Astrocyte (in vitro differentiated cells and primary cell): ENCODE measurements at regions not wholly inside any gene's neighbourhood (a gene's known extent, or its start where the extent isn't known, plus 50 kb on each side); places are given as distances from the start of the nearest gene placed in this dataset.

Experiments
- DNase-seq: peaks from one replicate; pipeline ENCODE4 v3.0.0-alpha.2; 2010; ENCODE audit warnings: low read depth
- FAIRE-seq: peaks from 2 replicates; lab custom pipeline; 2011; peaks lifted over from hg19 to GRCh38; lab: Jason Lieb, UNC
- H2AFZ ChIP-seq: 2 replicates; pipeline ENCODE4 v1.6.0; 2012; ENCODE audit warnings: low read depth, low read length, inconsistent platforms
- H3K27ac ChIP-seq: 2 replicates; pipeline ENCODE4 v1.5.1; 2011; ENCODE audit warnings: low read depth, low read length, inconsistent platforms
- H3K27me3 ChIP-seq: 2 replicates; pipeline ENCODE4 v1.6.0; 2011; ENCODE audit warnings: low read length, inconsistent platforms; ENCODE audit not compliant: insufficient read depth
- H3K36me3 ChIP-seq: 2 replicates; pipeline ENCODE4 v1.5.1; 2011; ENCODE audit warnings: low read length, inconsistent platforms; ENCODE audit not compliant: insufficient read depth
- H3K4me1 ChIP-seq: 2 replicates; pipeline ENCODE4 v1.5.1; 2011; ENCODE audit warnings: low read length, inconsistent platforms; ENCODE audit not compliant: insufficient read depth
- H3K4me2 ChIP-seq: 2 replicates; pipeline ENCODE4 v1.6.0; 2012; ENCODE audit warnings: low read length, inconsistent platforms
- H3K4me3 ChIP-seq: 2 replicates; pipeline ENCODE4 v1.5.1; 2011; ENCODE audit warnings: low read depth, mild to moderate bottlenecking, low read length, inconsistent platforms; ENCODE audit not compliant: insufficient read depth
- H3K79me2 ChIP-seq: 2 replicates; pipeline ENCODE4 v1.6.0; 2012; ENCODE audit warnings: mild to moderate bottlenecking, low read length, inconsistent platforms; ENCODE audit not compliant: insufficient read depth
- H3K9ac ChIP-seq: 2 replicates; pipeline ENCODE4 v1.6.0; 2012; ENCODE audit warnings: mild to moderate bottlenecking, low read length, inconsistent platforms
- H3K9me3 ChIP-seq: 2 replicates; pipeline ENCODE4 v1.5.1; 2012; ENCODE audit warnings: low read depth, mild to moderate bottlenecking, low read length, inconsistent platforms; ENCODE audit not compliant: insufficient read depth
- H4K20me1 ChIP-seq: 2 replicates; pipeline ENCODE4 v1.6.0; 2012; ENCODE audit warnings: low read length, inconsistent platforms; ENCODE audit not compliant: insufficient read depth
- H3K27ac Mint-ChIP-seq: one replicate; pipeline ENCODE4 v1.8.0; 2021; ENCODE audit warnings: mild to moderate bottlenecking, mixed read lengths; ENCODE audit not compliant: unreplicated experiment
- H3K27me3 Mint-ChIP-seq: one replicate; pipeline ENCODE4 v1.8.0; 2021; ENCODE audit warnings: low read depth, mixed read lengths; ENCODE audit not compliant: unreplicated experiment
- H3K36me3 Mint-ChIP-seq: one replicate; pipeline ENCODE4 v1.8.0; 2021; ENCODE audit warnings: low read depth, mixed read lengths; ENCODE audit not compliant: unreplicated experiment
- H3K4me1 Mint-ChIP-seq: one replicate; pipeline ENCODE4 v1.8.0; 2021; ENCODE audit warnings: low read depth, mixed read lengths; ENCODE audit not compliant: unreplicated experiment
- H3K4me3 Mint-ChIP-seq: one replicate; pipeline ENCODE4 v1.8.0; 2021; ENCODE audit warnings: mild to moderate bottlenecking, moderate library complexity, mixed read lengths; ENCODE audit not compliant: unreplicated experiment
- H3K9me3 Mint-ChIP-seq: one replicate; pipeline ENCODE4 v1.8.0; 2021; ENCODE audit warnings: mild to moderate bottlenecking, mixed read lengths; ENCODE audit not compliant: unreplicated experiment
- CTCF ChIP-seq: IDR thresholded peaks from 2 replicates; pipeline ENCODE4 v1.5.1; 2011; ENCODE audit warnings: low read depth, mild to moderate bottlenecking, inconsistent platforms, low read length, moderate library complexity; ENCODE audit not compliant: insufficient read depth
- EZH2 ChIP-seq: IDR thresholded peaks from 2 replicates; pipeline ENCODE4 v1.6.1; 2012; ENCODE audit warnings: mild to moderate bottlenecking, low read length, inconsistent platforms; ENCODE audit not compliant: insufficient read depth

- Mint-ChIP-seq H3K9me3 (peaks cover 3% of the 10 kb centered on the region), H3K4me1 (no peaks in the 10 kb centered on the region), H3K27ac (no peak overlapping the region), H3K27me3 (no peaks in the 10 kb centered on the region), H3K36me3 (no peaks in the 10 kb centered on the region), H3K4me3 (no peak overlapping the region)
- no peak overlapping the region for H3K4me2 ChIP-seq
- no peaks in the 10 kb centered on the region for H3K36me3 ChIP-seq
- no peak overlapping the region for H2AFZ ChIP-seq
- H3K9ac ChIP-seq = no peak overlapping the region
- no peaks in the 10 kb centered on the region for H4K20me1 ChIP-seq
- H3K27ac ChIP-seq = no peak overlapping the region
- no peaks in the 10 kb centered on the region for H3K9me3 ChIP-seq
- FAIRE-seq = no peak
- TF ChIP-seq CTCF (no peak), EZH2 (no peak)
- no peak for DNase-seq
- no peaks in the 10 kb centered on the region for H3K79me2 ChIP-seq
- no peak overlapping the region for H3K4me3 ChIP-seq
- H3K4me1 ChIP-seq = no peaks in the 10 kb centered on the region
- H3K27me3 ChIP-seq = no peaks in the 10 kb centered on the region
Observed at GRCh38 chr3:1908651-1909445, 189.8 kb upstream of the CNTN4 start.

GRCh38 chr3:1910322-1910721 is 188.3 kb upstream of the CNTN4 start:
- Histone ChIP-seq H3K79me2 (no peaks in the 10 kb centered on the region), H2AFZ (no peak overlapping the region), H3K27me3 (no peaks in the 10 kb centered on the region), H4K20me1 (no peaks in the 10 kb centered on the region), H3K4me2 (no peak overlapping the region), H3K9me3 (no peaks in the 10 kb centered on the region), H3K9ac (no peak overlapping the region), H3K4me1 (no peaks in the 10 kb centered on the region), H3K4me3 (no peak overlapping the region), H3K27ac (no peak overlapping the region), H3K36me3 (no peaks in the 10 kb centered on the region)
- H3K4me3 Mint-ChIP-seq = no peak overlapping the region
- H3K27ac Mint-ChIP-seq = no peak overlapping the region
- FAIRE-seq = no peak
- H3K27me3 Mint-ChIP-seq = no peaks in the 10 kb centered on the region
- H3K9me3 Mint-ChIP-seq = peaks cover 6% of the 10 kb centered on the region
- DNase-seq = no peak
- no peaks in the 10 kb centered on the region for H3K36me3 Mint-ChIP-seq
- H3K4me1 Mint-ChIP-seq = no peaks in the 10 kb centered on the region
- no peak for TF ChIP-seq CTCF
- TF ChIP-seq EZH2 = no peak

- H3K9ac ChIP-seq = no peak overlapping the region
- H4K20me1 ChIP-seq = no peaks in the 10 kb centered on the region
- Mint-ChIP-seq H3K27me3 (no peaks in the 10 kb centered on the region), H3K36me3 (no peaks in the 10 kb centered on the region), H3K27ac (no peak overlapping the region), H3K4me1 (no peaks in the 10 kb centered on the region), H3K9me3 (peaks cover 20% of the 10 kb centered on the region), H3K4me3 (no peak overlapping the region)
- no peak for DNase-seq
- TF ChIP-seq CTCF = no peak
- TF ChIP-seq EZH2 = no peak
- FAIRE-seq = no peak
- H3K27ac ChIP-seq = no peak overlapping the region
- H3K27me3 ChIP-seq = no peaks in the 10 kb centered on the region
- H3K9me3 ChIP-seq = no peaks in the 10 kb centered on the region
- no peak overlapping the region for H2AFZ ChIP-seq
- H3K4me2 ChIP-seq = no peak overlapping the region
- no peaks in the 10 kb centered on the region for H3K4me1 ChIP-seq
- no peaks in the 10 kb centered on the region for H3K79me2 ChIP-seq
- no peaks in the 10 kb centered on the region for H3K36me3 ChIP-seq
- H3K4me3 ChIP-seq = no peak overlapping the region
Observed at GRCh38 chr3:1929788-1930414, 168.8 kb upstream of the CNTN4 start.
